ENCODE measurements at regions not wholly inside any gene's neighbourhood (a gene's known extent, or its start where the extent isn't known, plus 50 kb on each side); places are given as distances from the start of the nearest gene placed in this dataset.
A peak's percentile ranks its signal among the peaks of the same experiment; 100 is the strongest.

DNA sequence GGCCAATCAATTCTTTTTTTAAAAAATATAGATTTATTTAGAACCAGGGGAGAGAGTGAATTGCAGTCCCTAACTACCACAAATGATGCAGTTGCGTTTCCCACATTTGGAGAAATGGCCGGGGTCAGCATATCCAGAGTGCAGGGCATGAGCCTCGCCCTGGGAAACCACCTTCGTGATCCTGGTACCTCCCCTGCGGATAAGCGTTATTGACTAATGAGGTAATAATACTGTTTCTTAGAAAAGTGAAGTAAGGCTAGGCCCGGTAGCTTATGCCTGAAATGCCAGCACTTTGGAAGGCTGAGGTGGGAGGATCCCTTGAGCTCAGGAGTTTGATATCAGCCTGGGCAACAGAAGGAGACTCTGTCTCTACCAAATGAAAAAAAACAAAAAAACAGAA, 111.5 kb upstream of the SLC45A1 start:
- DNase-seq (ENCODE audit: low read depth) (no peak), FAIRE-seq (no peak)
- Histone ChIP-seq H3K36me3 (ENCODE audit: control insufficient read depth, insufficient read depth, low read length) (no peaks in the 10 kb centered on the region), H3K27me3 (ENCODE audit: control insufficient read depth, insufficient read depth, low read length) (no peaks in the 10 kb centered on the region), H3K4me3 (ENCODE audit: low read depth, low read length) (no peak overlapping the region)
- TF ChIP-seq, protein P1, sequence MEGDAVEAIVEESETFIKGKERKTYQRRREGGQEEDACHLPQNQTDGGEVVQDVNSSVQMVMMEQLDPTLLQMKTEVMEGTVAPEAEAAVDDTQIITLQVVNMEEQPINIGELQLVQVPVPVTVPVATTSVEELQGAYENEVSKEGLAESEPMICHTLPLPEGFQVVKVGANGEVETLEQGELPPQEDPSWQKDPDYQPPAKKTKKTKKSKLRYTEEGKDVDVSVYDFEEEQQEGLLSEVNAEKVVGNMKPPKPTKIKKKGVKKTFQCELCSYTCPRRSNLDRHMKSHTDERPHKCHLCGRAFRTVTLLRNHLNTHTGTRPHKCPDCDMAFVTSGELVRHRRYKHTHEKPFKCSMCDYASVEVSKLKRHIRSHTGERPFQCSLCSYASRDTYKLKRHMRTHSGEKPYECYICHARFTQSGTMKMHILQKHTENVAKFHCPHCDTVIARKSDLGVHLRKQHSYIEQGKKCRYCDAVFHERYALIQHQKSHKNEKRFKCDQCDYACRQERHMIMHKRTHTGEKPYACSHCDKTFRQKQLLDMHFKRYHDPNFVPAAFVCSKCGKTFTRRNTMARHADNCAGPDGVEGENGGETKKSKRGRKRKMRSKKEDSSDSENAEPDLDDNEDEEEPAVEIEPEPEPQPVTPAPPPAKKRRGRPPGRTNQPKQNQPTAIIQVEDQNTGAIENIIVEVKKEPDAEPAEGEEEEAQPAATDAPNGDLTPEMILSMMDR (IDR thresholded peaks at IDR 0.05; ENCODE audit: insufficient read depth, low read length, severe bottlenecking), result no peak

DNA sequence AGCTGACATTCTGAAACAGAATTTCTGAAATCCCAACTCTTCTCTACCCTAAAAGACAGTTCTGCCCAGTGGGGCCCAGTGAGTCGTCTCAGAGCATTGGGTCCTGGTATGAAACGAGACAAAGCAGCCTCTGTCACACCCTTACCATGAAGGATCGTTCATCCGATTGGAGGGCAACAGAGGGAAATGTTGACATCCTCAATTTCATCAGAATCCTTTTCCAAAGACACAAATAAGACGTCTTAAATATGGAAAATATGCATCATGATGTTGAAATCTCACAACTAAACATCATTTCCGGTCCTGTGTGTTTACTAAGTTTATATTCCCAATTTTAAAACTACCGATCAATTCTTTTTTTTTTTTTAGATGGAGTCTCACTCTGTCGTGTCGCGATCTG, 112.1 kb upstream of the SLC45A1 start:
- Histone ChIP-seq H3K4me3 (ENCODE audit: low read depth, low read length) (no peak overlapping the region), H3K27me3 (ENCODE audit: control insufficient read depth, insufficient read depth, low read length) (no peaks in the 10 kb centered on the region), H3K36me3 (ENCODE audit: control insufficient read depth, insufficient read depth, low read length) (no peaks in the 10 kb centered on the region)
- DNase-seq (ENCODE audit: low read depth) (no peak), FAIRE-seq (no peak)
- TF ChIP-seq, protein P1 (IDR thresholded peaks at IDR 0.05; ENCODE audit: insufficient read depth, low read length, severe bottlenecking), result no peak

DNA sequence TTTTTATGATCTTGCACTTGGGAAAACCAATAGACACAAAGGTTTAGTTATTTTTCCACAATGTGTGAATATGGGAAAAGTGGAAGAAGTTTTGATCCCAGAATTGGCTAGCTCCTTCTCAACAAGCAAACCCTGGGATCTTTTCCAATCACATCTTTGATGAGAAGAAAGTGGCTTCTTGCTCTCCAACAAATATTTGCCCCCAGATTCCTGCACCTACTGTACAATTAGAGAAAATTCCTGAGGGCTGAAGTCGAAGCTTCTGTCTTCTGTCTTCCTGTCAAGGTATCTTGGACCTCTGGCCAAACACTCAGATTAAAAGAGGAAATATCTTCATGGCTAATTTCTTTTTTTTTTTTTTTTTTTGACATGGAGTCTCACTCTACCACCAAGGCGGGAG, 113.1 kb upstream of the SLC45A1 start:
- Histone ChIP-seq H3K4me3 (ENCODE audit: low read depth, low read length) (no peak overlapping the region), H3K27me3 (ENCODE audit: control insufficient read depth, insufficient read depth, low read length) (no peaks in the 10 kb centered on the region), H3K36me3 (ENCODE audit: control insufficient read depth, insufficient read depth, low read length) (no peaks in the 10 kb centered on the region)
- DNase-seq (ENCODE audit: low read depth), result no peak
- no peak for FAIRE-seq
- TF ChIP-seq, protein P1 (IDR thresholded peaks at IDR 0.05; ENCODE audit: insufficient read depth, low read length, severe bottlenecking), result no peak

DNA sequence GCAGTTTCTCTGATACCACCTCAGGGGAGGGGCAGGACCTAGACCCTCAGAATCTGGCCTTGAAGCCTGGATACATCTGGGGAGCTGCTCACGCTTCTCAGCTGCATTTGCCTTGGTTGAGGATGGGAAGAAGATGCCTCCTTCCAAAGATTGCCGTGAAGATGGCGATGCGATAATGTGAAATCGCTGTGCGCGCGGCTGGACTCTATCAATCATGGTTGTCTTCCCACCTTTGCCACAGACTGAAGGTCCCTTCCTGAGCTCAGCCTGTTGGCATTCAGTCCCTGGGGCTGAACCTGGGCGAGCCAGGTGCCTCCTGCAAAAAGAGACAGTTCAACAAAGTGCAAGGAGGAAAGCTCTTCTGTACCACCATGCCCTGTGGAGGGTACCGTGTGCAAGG, 114.4 kb upstream of the SLC45A1 start:
- DNase-seq (ENCODE audit: low read depth) (no peak), FAIRE-seq (peak; percentile 64)
- Histone ChIP-seq H3K36me3 (ENCODE audit: control insufficient read depth, insufficient read depth, low read length) (no peaks in the 10 kb centered on the region), H3K4me3 (ENCODE audit: low read depth, low read length) (no peak overlapping the region), H3K27me3 (ENCODE audit: control insufficient read depth, insufficient read depth, low read length) (no peaks in the 10 kb centered on the region)
- TF ChIP-seq, protein P1 (IDR thresholded peaks at IDR 0.05; ENCODE audit: insufficient read depth, low read length, severe bottlenecking), result no peak

DNA sequence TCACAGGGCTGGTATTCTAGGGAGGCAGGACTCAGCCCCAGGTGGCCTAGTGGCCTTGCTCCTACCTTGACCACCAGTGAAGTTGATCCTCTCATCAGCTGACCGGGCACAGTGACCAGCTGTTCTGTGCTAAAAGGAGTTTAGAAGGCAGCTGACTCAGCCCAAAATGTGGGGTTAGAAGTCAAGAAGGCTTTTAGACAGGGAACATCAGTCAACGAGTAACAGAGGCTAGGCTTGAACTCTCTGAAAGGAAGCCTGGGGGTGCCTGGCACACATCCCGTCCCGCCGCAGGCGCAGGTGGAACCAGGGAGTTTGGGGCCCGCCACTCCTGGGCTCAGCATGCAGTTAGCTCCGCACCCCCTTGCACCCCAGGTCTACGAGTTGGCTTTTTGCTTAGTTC, 114.9 kb upstream of the SLC45A1 start:
- Histone ChIP-seq H3K36me3 (ENCODE audit: control insufficient read depth, insufficient read depth, low read length) (no peaks in the 10 kb centered on the region), H3K4me3 (ENCODE audit: low read depth, low read length) (no peak overlapping the region), H3K27me3 (ENCODE audit: control insufficient read depth, insufficient read depth, low read length) (no peaks in the 10 kb centered on the region)
- DNase-seq (ENCODE audit: low read depth), result no peak
- FAIRE-seq, result no peak
- TF ChIP-seq, protein P1 (IDR thresholded peaks at IDR 0.05; ENCODE audit: insufficient read depth, low read length, severe bottlenecking), result no peak

DNA sequence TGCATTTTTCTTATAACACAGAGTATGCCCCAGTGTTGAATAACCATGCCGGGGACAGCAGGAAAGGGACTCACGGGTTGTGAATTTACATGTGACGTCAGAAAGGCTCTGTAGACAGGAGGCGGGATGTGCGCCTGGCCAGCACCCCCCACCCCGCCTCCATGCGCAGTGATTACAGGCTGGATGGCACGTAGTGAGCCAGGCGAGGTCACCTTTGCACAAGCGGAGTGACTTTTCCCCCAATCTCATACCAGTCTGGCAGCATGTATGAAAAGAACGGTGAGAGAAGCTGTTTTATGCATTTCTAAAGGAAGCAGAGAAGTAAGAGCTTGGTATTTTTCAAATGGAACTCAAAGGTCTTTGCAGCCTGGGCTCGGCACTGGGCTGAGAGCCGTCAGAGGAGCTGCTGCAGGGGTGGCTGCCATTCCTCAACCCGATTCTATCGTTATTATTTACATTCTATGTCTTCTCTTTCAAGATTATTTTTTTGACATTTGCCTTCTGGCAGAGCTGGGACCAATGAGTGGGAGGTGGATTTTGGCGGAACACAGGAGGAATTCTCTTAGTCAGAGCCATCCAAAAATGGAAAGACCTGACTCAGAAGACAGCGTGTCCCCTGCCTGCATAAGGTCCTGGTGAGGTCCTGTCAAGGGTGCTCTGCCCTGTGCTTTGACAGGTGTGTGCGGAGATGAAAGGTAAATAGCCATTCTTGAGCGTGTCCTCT, 115.6 kb upstream of the SLC45A1 start:
- FAIRE-seq, result no peak
- no peaks in the 10 kb centered on the region for H3K36me3 ChIP-seq (ENCODE audit: control insufficient read depth, insufficient read depth, low read length)
- H3K27me3 ChIP-seq (ENCODE audit: control insufficient read depth, insufficient read depth, low read length), result no peaks in the 10 kb centered on the region
- peak; percentile 84 for DNase-seq (ENCODE audit: low read depth)
- peak overlapping the region; percentile 3 for H3K4me3 ChIP-seq (ENCODE audit: low read depth, low read length)
- TF ChIP-seq, protein P1 (IDR thresholded peaks at IDR 0.05; ENCODE audit: insufficient read depth, low read length, severe bottlenecking), result no peak

Data from bronchial epithelial cell (primary cell).